H9 (cell line): ENCODE measurements at regions not wholly inside any gene's neighbourhood (a gene's known extent, or its start where the extent isn't known, plus 50 kb on each side); places are given as distances from the start of the nearest gene placed in this dataset.

Experiments
- DNase-seq: peaks from one replicate; pipeline ENCODE4 v3.0.0-alpha.2; 2017
- H2AFZ ChIP-seq: one replicate; pipeline ENCODE4 v1.6.1; 2013; ENCODE audit warnings: mild to moderate bottlenecking, low read length, control low read depth, moderate library complexity
- H2AK5ac ChIP-seq: 2 replicates; pipeline ENCODE4 v1.6.1; 2013; ENCODE audit warnings: low read length, control low read depth, mixed read lengths; ENCODE audit not compliant: insufficient read length
- H2BK120ac ChIP-seq: one replicate; pipeline ENCODE4 v1.6.1; 2013; ENCODE audit warnings: low read depth, mild to moderate bottlenecking, low read length, control low read depth, inconsistent platforms; ENCODE audit not compliant: poor library complexity, severe bottlenecking
- H2BK12ac ChIP-seq: 2 replicates; pipeline ENCODE4 v1.6.1; 2013; ENCODE audit warnings: low read length, control low read depth, mixed read lengths, low read depth; ENCODE audit not compliant: insufficient read length
- H2BK15ac ChIP-seq: 2 replicates; pipeline ENCODE4 v1.6.1; 2013; ENCODE audit warnings: low read depth, low read length, control low read depth
- H2BK20ac ChIP-seq: one replicate; pipeline ENCODE4 v1.6.1; 2013; ENCODE audit warnings: low read depth, mild to moderate bottlenecking, low read length, control low read depth, inconsistent platforms; ENCODE audit not compliant: poor library complexity, severe bottlenecking
- H2BK5ac ChIP-seq: 2 replicates; pipeline ENCODE4 v1.6.1; 2013; ENCODE audit warnings: low read length, control low read depth, mixed read lengths; ENCODE audit not compliant: insufficient read length
- H3K14ac ChIP-seq: 2 replicates; pipeline ENCODE4 v1.6.1; 2013; ENCODE audit warnings: low read length, control low read depth; ENCODE audit not compliant: insufficient read depth
- H3K18ac ChIP-seq: 2 replicates; pipeline ENCODE4 v1.6.1; 2013; ENCODE audit warnings: low read depth, mild to moderate bottlenecking, mixed read lengths, low read length, control low read depth; ENCODE audit not compliant: insufficient read length
- H3K23ac ChIP-seq: 2 replicates; pipeline ENCODE4 v1.6.1; 2013; ENCODE audit warnings: low read length, control low read depth, mixed read lengths, low read depth; ENCODE audit not compliant: insufficient read length
- H3K23me2 ChIP-seq: 2 replicates; pipeline ENCODE4 v1.6.1; 2013; ENCODE audit warnings: low read depth, mild to moderate bottlenecking, mixed read lengths, low read length, control low read depth; ENCODE audit not compliant: insufficient read length, poor library complexity, severe bottlenecking
- H3K27ac ChIP-seq: 2 replicates; pipeline ENCODE4 v1.5.1; 2013; ENCODE audit warnings: low read length, control low read depth, mixed read lengths, low read depth; ENCODE audit not compliant: insufficient read length
- H3K27me3 ChIP-seq: 2 replicates; pipeline ENCODE4 v1.6.1; 2013; ENCODE audit warnings: low read length, control low read depth, inconsistent platforms; ENCODE audit not compliant: insufficient read depth
- H3K4ac ChIP-seq: 2 replicates; pipeline ENCODE4 v1.6.1; 2013; ENCODE audit warnings: low read depth, mild to moderate bottlenecking, control low read depth, inconsistent platforms, low read length, moderate library complexity
- H3K4me1 ChIP-seq: 2 replicates; pipeline ENCODE4 v1.6.1; 2013; ENCODE audit warnings: low read length, control low read depth, inconsistent platforms; ENCODE audit not compliant: insufficient read depth
- H3K4me2 ChIP-seq: 2 replicates; pipeline ENCODE4 v1.6.1; 2013; ENCODE audit warnings: low read length, control low read depth, mixed read lengths; ENCODE audit not compliant: insufficient read length, insufficient read depth
- H3K56ac ChIP-seq: 2 replicates; pipeline ENCODE4 v1.6.1; 2013; ENCODE audit warnings: low read depth, mild to moderate bottlenecking, mixed read lengths, low read length, control low read depth; ENCODE audit not compliant: insufficient read length
- H3K79me1 ChIP-seq: 2 replicates; pipeline ENCODE4 v1.6.1; 2013; ENCODE audit warnings: low read depth, mild to moderate bottlenecking, moderate library complexity, low read length, control low read depth, inconsistent platforms; ENCODE audit not compliant: insufficient read depth, poor library complexity, severe bottlenecking
- H3K79me2 ChIP-seq: 2 replicates; pipeline ENCODE4 v1.6.1; 2013; ENCODE audit warnings: low read length, control low read depth, inconsistent platforms; ENCODE audit not compliant: insufficient read depth
- H3K9ac ChIP-seq: 2 replicates; pipeline ENCODE4 v1.6.1; 2013; ENCODE audit warnings: low read length, control low read depth, mixed read lengths; ENCODE audit not compliant: insufficient read length; ENCODE audit errors: extremely low read depth
- H3K9me3 ChIP-seq: one replicate; pipeline ENCODE4 v1.6.1; 2013; ENCODE audit warnings: low read depth, low read length, inconsistent platforms; ENCODE audit not compliant: control insufficient read depth
- H3T11ph ChIP-seq: one replicate; pipeline ENCODE4 v1.6.1; 2013; ENCODE audit warnings: mild to moderate bottlenecking, low read length, control low read depth, inconsistent platforms
- H4K20me1 ChIP-seq: one replicate; pipeline ENCODE4 v1.6.1; 2013; ENCODE audit not compliant: control insufficient read depth, insufficient read length, insufficient read depth
- H4K5ac ChIP-seq: 2 replicates; pipeline ENCODE4 v1.6.1; 2013; ENCODE audit warnings: low read depth, mild to moderate bottlenecking, mixed read lengths, low read length, control low read depth; ENCODE audit not compliant: insufficient read length
- H4K8ac ChIP-seq: replicated peaks from 2 replicates; pipeline ENCODE4 v1.6.1; 2013; ENCODE audit warnings: low read length, control low read depth, mixed read lengths, low read depth; ENCODE audit not compliant: insufficient read length
- H4K91ac ChIP-seq: 2 replicates; pipeline ENCODE4 v1.6.1; 2013; ENCODE audit warnings: low read depth, mild to moderate bottlenecking, moderate library complexity, mixed read lengths, low read length, control low read depth; ENCODE audit not compliant: insufficient read length
- H3K27ac Mint-ChIP-seq, 3 experiments: 2 replicates in 2 of 3; 3 replicates in 1 of 3; pipeline ENCODE4 v1.8.0; 2020 to 2021; ENCODE audit warnings: mixed read lengths in 3 of 3, mild to moderate bottlenecking in 1 of 3, moderate library complexity in 1 of 3
- H3K27me3 Mint-ChIP-seq: 2 replicates; pipeline ENCODE4 v1.8.0; 2021; ENCODE audit warnings: low read depth, mild to moderate bottlenecking, moderate library complexity, mixed read lengths
- H3K36me3 Mint-ChIP-seq, 3 experiments: 2 replicates in 2 of 3; 3 replicates in 1 of 3; pipeline ENCODE4 v1.8.0; 2020 to 2021; ENCODE audit warnings: low read depth in 3 of 3, mixed read lengths in 3 of 3; ENCODE audit not compliant: insufficient read depth in 1 of 3
- H3K4me1 Mint-ChIP-seq, 2 experiments: 2 replicates each; pipeline ENCODE4 v1.8.0; 2020; ENCODE audit warnings: mixed read lengths in 2 of 2
- H3K4me3 Mint-ChIP-seq, 2 experiments: 2 replicates in 1 of 2; 3 replicates in 1 of 2; pipeline ENCODE4 v1.8.0; 2020 to 2021; ENCODE audit warnings: mild to moderate bottlenecking in 2 of 2, mixed read lengths in 2 of 2, moderate library complexity in 1 of 2
- H3K9me3 Mint-ChIP-seq, 2 experiments: 2 replicates in 1 of 2; 3 replicates in 1 of 2; pipeline ENCODE4 v1.8.0; 2020; ENCODE audit warnings: mild to moderate bottlenecking in 2 of 2, mixed read lengths in 2 of 2, moderate library complexity in 1 of 2
- WGBS: extraction: QIAGEN DNeasy Blood & Tissue Kit; methylation state at CpG from one replicate; pipeline ENCODE4 v1.1.7; 2013; ENCODE audit warnings: missing lambda C conversion rate, low lambda C conversion rate, mixed read lengths; ENCODE audit not compliant: insufficient read length; ENCODE audit errors: extremely low coverage; 5-methylcytosine and 5-hydroxymethylcytosine counted together
- TF ChIP-seq, protein P1 (sequence below): fragments of 200-600 bp; sonication (generic); conservative IDR thresholded peaks from 3 replicates; pipeline ENCODE4 v1.8.0; 2021; ENCODE audit warnings: antibody characterized with exemption, mild to moderate bottlenecking

DNA sequence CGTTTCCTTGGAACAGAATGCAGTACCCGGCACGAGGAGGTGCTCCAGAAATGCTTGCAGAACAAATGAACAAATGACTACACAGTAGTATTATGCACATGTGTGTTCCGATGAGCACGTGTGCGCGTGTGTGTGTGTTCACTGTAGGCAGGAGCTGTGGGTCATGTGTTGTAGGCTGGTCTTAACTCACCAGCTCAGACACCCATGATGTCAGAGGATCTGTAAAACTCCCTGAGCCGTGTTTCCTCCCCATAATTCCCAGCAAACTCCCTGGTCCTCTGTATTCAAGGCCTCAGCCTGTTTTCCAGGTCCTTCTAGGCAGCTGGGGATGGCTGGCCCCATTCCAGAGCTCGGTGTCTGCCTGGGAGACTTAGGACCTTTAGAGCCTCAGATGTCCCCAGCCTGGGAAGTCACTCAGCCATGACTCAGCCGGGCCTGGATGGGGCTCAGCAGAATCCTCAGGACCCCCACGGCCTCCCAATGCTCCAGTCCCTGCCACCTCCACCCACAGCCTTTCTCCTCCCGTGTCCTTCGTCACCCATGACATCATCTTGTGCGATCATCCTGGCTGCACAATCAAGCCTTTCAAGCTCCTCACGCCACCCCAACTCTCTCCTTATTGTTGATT, 475.0 kb upstream of the SULF2 start:
- H2BK15ac ChIP-seq = no peak overlapping the region
- no peak overlapping the region for H2BK5ac ChIP-seq
- no peaks in the 10 kb centered on the region for H3K79me2 ChIP-seq
- H3K4ac ChIP-seq = no peak overlapping the region
- no peak overlapping the region for H3K4me3 Mint-ChIP-seq
- no peak overlapping the region for H2AFZ ChIP-seq
- H3K36me3 Mint-ChIP-seq = peaks cover 0 to 5% (median 4%) of the 10 kb centered on the region in 3 experiments; a peak in 3 of 7 replicates
- H3K18ac ChIP-seq = no peak overlapping the region
- H2BK120ac ChIP-seq = no peak overlapping the region
- no peak overlapping the region for H3K4me2 ChIP-seq
- peaks cover 7 to 14% of the 10 kb centered on the region in 2 experiments; a peak in 4 of 5 replicates for H3K9me3 Mint-ChIP-seq
- no peak overlapping the region for H3K9ac ChIP-seq
- no CpG with 5 or more reads among the region's 15 CpGs for WGBS
- no peak for DNase-seq
- peaks cover 1% of the 10 kb centered on the region for H3K27me3 Mint-ChIP-seq
- H3K79me1 ChIP-seq = no peaks in the 10 kb centered on the region
- no peak overlapping the region for H4K91ac ChIP-seq
- H3K23me2 ChIP-seq = no peaks in the 10 kb centered on the region
- H4K5ac ChIP-seq = no peak overlapping the region
- H3K27me3 ChIP-seq = no peaks in the 10 kb centered on the region
- no peak overlapping the region for H3K27ac ChIP-seq
- no peaks in the 10 kb centered on the region; the same call in 1 of the 2 replicates for H3K4me1 ChIP-seq
- H3K14ac ChIP-seq = peak overlapping the region; percentile 29; the same call in 1 of the 2 replicates
- no peaks in the 10 kb centered on the region for H4K20me1 ChIP-seq
- H3K4me1 Mint-ChIP-seq = peaks cover 8 to 13% of the 10 kb centered on the region in 2 experiments
- no peak overlapping the region for H2BK12ac ChIP-seq
- H4K8ac ChIP-seq = no peak overlapping the region
- peak overlapping the region in 1 of 3 experiments; percentile 91; a peak in 1 of 7 replicates for H3K27ac Mint-ChIP-seq
- no peak overlapping the region for H2AK5ac ChIP-seq
- H3T11ph ChIP-seq = no peak overlapping the region
- no peak overlapping the region for H3K23ac ChIP-seq
- H2BK20ac ChIP-seq = no peak overlapping the region
- TF ChIP-seq, protein P1, sequence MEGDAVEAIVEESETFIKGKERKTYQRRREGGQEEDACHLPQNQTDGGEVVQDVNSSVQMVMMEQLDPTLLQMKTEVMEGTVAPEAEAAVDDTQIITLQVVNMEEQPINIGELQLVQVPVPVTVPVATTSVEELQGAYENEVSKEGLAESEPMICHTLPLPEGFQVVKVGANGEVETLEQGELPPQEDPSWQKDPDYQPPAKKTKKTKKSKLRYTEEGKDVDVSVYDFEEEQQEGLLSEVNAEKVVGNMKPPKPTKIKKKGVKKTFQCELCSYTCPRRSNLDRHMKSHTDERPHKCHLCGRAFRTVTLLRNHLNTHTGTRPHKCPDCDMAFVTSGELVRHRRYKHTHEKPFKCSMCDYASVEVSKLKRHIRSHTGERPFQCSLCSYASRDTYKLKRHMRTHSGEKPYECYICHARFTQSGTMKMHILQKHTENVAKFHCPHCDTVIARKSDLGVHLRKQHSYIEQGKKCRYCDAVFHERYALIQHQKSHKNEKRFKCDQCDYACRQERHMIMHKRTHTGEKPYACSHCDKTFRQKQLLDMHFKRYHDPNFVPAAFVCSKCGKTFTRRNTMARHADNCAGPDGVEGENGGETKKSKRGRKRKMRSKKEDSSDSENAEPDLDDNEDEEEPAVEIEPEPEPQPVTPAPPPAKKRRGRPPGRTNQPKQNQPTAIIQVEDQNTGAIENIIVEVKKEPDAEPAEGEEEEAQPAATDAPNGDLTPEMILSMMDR = no peak
- no peaks in the 10 kb centered on the region for H3K9me3 ChIP-seq
- H3K56ac ChIP-seq = no peak overlapping the region
